K562 (cell line): ENCODE measurements at regions not wholly inside any gene's neighbourhood (a gene's known extent, or its start where the extent isn't known, plus 50 kb on each side); places are given as distances from the start of the nearest gene placed in this dataset.

ENCODE experiments used
- BMI1 ChIP-seq: fragments of 150-350 bp; IDR thresholded peaks from 2 replicates; pipeline ENCODE4 v1.6.1; 2014; ENCODE audit warnings: low read length
- CHD2 ChIP-seq: IDR thresholded peaks from 2 replicates; pipeline ENCODE4 v1.6.1; 2011; ENCODE audit warnings: low read depth, low read length
- CTCF ChIP-seq, 3 experiments: IDR thresholded peaks in 2 of 3; conservative IDR thresholded peaks in 1 of 3; 2 replicates each; pipeline ENCODE4 v1.5.1; 2011 to 2012; ENCODE audit warnings: low read length in 3 of 3, mild to moderate bottlenecking in 3 of 3, control low read depth in 2 of 3, improper control_type of control experiment in 1 of 3, inconsistent platforms in 1 of 3, low read depth in 1 of 3, mixed read lengths in 1 of 3, moderate library complexity in 1 of 3; ENCODE audit not compliant: insufficient read depth in 2 of 3
- DACH1 ChIP-seq: fragments of 450-650 bp; IDR thresholded peaks from 2 replicates; pipeline ENCODE4 v1.6.1; 2018; ENCODE audit not compliant: partially characterized antibody
- E2F4 ChIP-seq: sonication (generic); formaldehyde crosslinking; IDR thresholded peaks from 2 replicates; pipeline ENCODE4 v1.8.0; 2022; ENCODE audit warnings: mild to moderate bottlenecking, low read depth, missing genetic modification reagents
- ELK1 ChIP-seq: sonication (generic); formaldehyde crosslinking; IDR thresholded peaks from 2 replicates; pipeline ENCODE4 v1.8.1; 2022; ENCODE audit warnings: missing genetic modification reagents
- EP300 ChIP-seq: IDR thresholded peaks from 2 replicates; pipeline ENCODE4 v1.6.1; 2012; ENCODE audit warnings: low read length, improper control_type of control experiment
- MAFF ChIP-seq: IDR thresholded peaks from 2 replicates; pipeline ENCODE4 v1.6.1; 2012; ENCODE audit warnings: low read length, improper control_type of control experiment
- MITF ChIP-seq: IDR thresholded peaks from 2 replicates; pipeline ENCODE4 v1.6.1; 2014; ENCODE audit warnings: antibody characterized with exemption
- NCOR1 ChIP-seq: fragments of 450-650 bp; IDR thresholded peaks from 2 replicates; pipeline ENCODE4 v1.6.1; 2016; ENCODE audit warnings: mild to moderate bottlenecking, moderate library complexity
- NFYB ChIP-seq: IDR thresholded peaks from 2 replicates; pipeline ENCODE4 v1.6.1; 2011; ENCODE audit warnings: mild to moderate bottlenecking, moderate library complexity; ENCODE audit not compliant: insufficient read length; ENCODE audit errors: extremely low read depth
- POU5F1 ChIP-seq: fragments of 150-350 bp; IDR thresholded peaks from 2 replicates; pipeline ENCODE4 v1.6.1; 2014; ENCODE audit warnings: borderline replicate concordance, low read length, low read depth, mild to moderate bottlenecking; ENCODE audit not compliant: partially characterized antibody
- SAP30 ChIP-seq: fragments of 200-600 bp; sonication (generic); IDR thresholded peaks from 2 replicates; pipeline ENCODE4 v1.6.1; 2012; ENCODE audit warnings: borderline replicate concordance, low read depth, mild to moderate bottlenecking, moderate library complexity, low read length, control low read depth, inconsistent platforms; ENCODE audit not compliant: insufficient read depth, poor library complexity, severe bottlenecking
- ZNF764 ChIP-seq: fragments of 250-450 bp; sonication (Bioruptor Pico); IDR thresholded peaks from 2 replicates; pipeline ENCODE4 v1.4.0; 2020; ENCODE audit warnings: low read depth, mild to moderate bottlenecking, moderate library complexity

GRCh38 chr9:118192807-118193206 lies 488.6 kb downstream of the TLR4 start:
- TF ChIP-seq ELK1 (CRISPR knock-in tag) (no peak), EP300 (no peak), SAP30 (no peak), MAFF (no peak), CHD2 (no peak), DACH1 (no peak), E2F4 (no peak), CTCF (IDR thresholded peaks at IDR 0.05 in 2 of 3, conservative IDR thresholded peaks at IDR 0.05 in 1 of 3; ENCODE audit: insufficient read depth in 2 of 3, low read depth in 1 of 3, low read length in 3 of 3) (no peak), MITF (no peak), POU5F1 (no peak), BMI1 (no peak), NFYB (no peak), ZNF764 (CRISPR knock-in tag) (no peak), NCOR1 (no peak)
